GM19463 (cell line): ENCODE measurements at regions not wholly inside any gene's neighbourhood (a gene's known extent, or its start where the extent isn't known, plus 50 kb on each side); places are given as distances from the start of the nearest gene placed in this dataset.

Experiments
- ATAC-seq: cut with Tn5 transposase; IDR thresholded peaks from one replicate; pipeline ENCODE4 v1.9.1; 2021; ENCODE audit warnings: mild to moderate bottlenecking, moderate library complexity; ENCODE audit not compliant: unreplicated experiment

- ATAC-seq = no peak
These were observed 98.9 kb downstream of the HDGFL1 start for GRCh38 chr6:22668307-22668706.

GRCh38 chr6:22668717-22669116 is 99.4 kb downstream of the HDGFL1 start:
- no peak for ATAC-seq

GRCh38 chr6:22670605-22671004 is 101.2 kb downstream of the HDGFL1 start:
- no peak for ATAC-seq

GRCh38 chr6:22673474-22673873 is 104.1 kb downstream of the HDGFL1 start:
- no peak for ATAC-seq

GRCh38 chr6:22680950-22681349 is 111.6 kb downstream of the HDGFL1 start:
- no peak for ATAC-seq

- no peak for ATAC-seq
These were observed 112.4 kb downstream of the HDGFL1 start for GRCh38 chr6:22681761-22682160.

GRCh38 chr6:22682979-22683378 is 113.6 kb downstream of the HDGFL1 start:
- ATAC-seq = no peak

- ATAC-seq = no peak
These were observed 121.1 kb downstream of the HDGFL1 start for GRCh38 chr6:22690446-22690845.

- ATAC-seq = no peak
These were observed 124.8 kb downstream of the HDGFL1 start for GRCh38 chr6:22694092-22694724.

- no peak for ATAC-seq
These were observed 127.1 kb downstream of the HDGFL1 start for GRCh38 chr6:22696481-22696880.

GRCh38 chr6:22697306-22697705 is 127.9 kb downstream of the HDGFL1 start:
- ATAC-seq = no peak

GRCh38 chr6:22699151-22699550 is 129.8 kb downstream of the HDGFL1 start:
- no peak for ATAC-seq

- no peak for ATAC-seq
These were observed 137.3 kb downstream of the HDGFL1 start for GRCh38 chr6:22706651-22707050.

- ATAC-seq = no peak
These were observed 139.1 kb downstream of the HDGFL1 start for GRCh38 chr6:22708469-22708868.

- no peak for ATAC-seq
These were observed 140.4 kb downstream of the HDGFL1 start for GRCh38 chr6:22709803-22710202.

- no peak for ATAC-seq
These were observed 147.4 kb downstream of the HDGFL1 start for GRCh38 chr6:22716721-22717120.

- ATAC-seq = no peak
These were observed 148.5 kb downstream of the HDGFL1 start for GRCh38 chr6:22717915-22718314.

GRCh38 chr6:22722913-22723312 is 153.5 kb downstream of the HDGFL1 start:
- ATAC-seq = no peak

- no peak for ATAC-seq
These were observed 157.6 kb downstream of the HDGFL1 start for GRCh38 chr6:22726966-22727365.

GRCh38 chr6:22727710-22728109 is 158.3 kb downstream of the HDGFL1 start:
- no peak for ATAC-seq

GRCh38 chr6:22732176-22732970 is 163.0 kb downstream of the HDGFL1 start:
- ATAC-seq = no peak

GRCh38 chr6:22736740-22737139 is 167.4 kb downstream of the HDGFL1 start:
- ATAC-seq = no peak

GRCh38 chr6:22737331-22737730 is 168.0 kb downstream of the HDGFL1 start:
- ATAC-seq = no peak
